Skeletal muscle tissue (tissue), 3 donors: ENCODE measurements at regions not wholly inside any gene's neighbourhood (a gene's known extent, or its start where the extent isn't known, plus 50 kb on each side); places are given as distances from the start of the nearest gene placed in this dataset.

Source experiments
- H3K27ac ChIP-seq: one replicate; pipeline ENCODE4 v1.7.0; 2013; ENCODE audit warnings: mild to moderate bottlenecking, low read depth, low read length, inconsistent platforms
- H3K27me3 ChIP-seq, 3 donors: one replicate each; pipeline ENCODE4 v1.7.0; 2013; ENCODE audit warnings: low read length in 3 of 3; ENCODE audit not compliant: control insufficient read depth in 3 of 3, insufficient read depth in 3 of 3
- H3K36me3 ChIP-seq, 3 donors: one replicate each; pipeline ENCODE4 v1.7.0; 2013; ENCODE audit warnings: low read length in 3 of 3; ENCODE audit not compliant: control insufficient read depth in 3 of 3, insufficient read depth in 3 of 3
- H3K4me1 ChIP-seq, 3 donors: one replicate each; pipeline ENCODE4 v1.7.0; 2013; ENCODE audit warnings: low read length in 3 of 3, mild to moderate bottlenecking in 3 of 3; ENCODE audit not compliant: control insufficient read depth in 3 of 3, insufficient read depth in 3 of 3
- H3K4me3 ChIP-seq, 3 donors: one replicate each; pipeline ENCODE4 v1.7.0; 2013; ENCODE audit warnings: low read length in 3 of 3
- H3K9ac ChIP-seq, 3 donors: one replicate each; pipeline ENCODE4 v1.7.0; 2013; ENCODE audit warnings: low read length in 3 of 3, mild to moderate bottlenecking in 3 of 3, moderate library complexity in 2 of 3, low read depth in 1 of 3
- H3K9me3 ChIP-seq, 3 donors: one replicate each; pipeline ENCODE4 v1.7.0; 2013; ENCODE audit warnings: low read length in 3 of 3; ENCODE audit not compliant: control insufficient read depth in 3 of 3
- donor health status: Osteomylitis.

- no peaks in the 10 kb centered on the region for H3K9me3 ChIP-seq
- no peaks in the 10 kb centered on the region for H3K27me3 ChIP-seq
- no peaks in the 10 kb centered on the region for H3K36me3 ChIP-seq
- no peak overlapping the region for H3K4me3 ChIP-seq
- peaks cover 0 to 4% (median 4%) of the 10 kb centered on the region in 3 donors for H3K4me1 ChIP-seq
- no peak overlapping the region for H3K27ac ChIP-seq
- H3K9ac ChIP-seq, result no peak overlapping the region
These were observed 498.0 kb downstream of the NR2F1-AS1 start for GRCh38 chr5:93082981-93083380.

DNA sequence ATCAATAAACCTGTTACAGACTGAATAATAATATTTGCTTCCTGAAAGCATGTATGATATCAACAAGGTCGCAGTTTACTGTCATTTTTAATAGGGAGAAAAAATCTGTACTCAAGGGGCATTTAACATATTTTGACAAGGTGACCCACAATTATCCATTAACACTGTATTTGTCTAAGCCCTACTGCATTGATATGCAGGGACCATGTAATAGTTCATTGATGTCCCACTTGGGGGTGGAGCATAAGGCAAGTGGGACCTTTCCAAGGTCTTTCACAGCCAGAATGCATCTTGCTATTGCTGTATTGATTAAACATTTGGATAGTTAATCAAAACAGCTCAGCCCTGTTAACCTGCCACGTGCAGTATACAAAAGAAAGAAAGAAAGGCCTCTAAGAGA, 502.0 kb downstream of the NR2F1-AS1 start:
- Histone ChIP-seq H3K9ac (no peak overlapping the region), H3K27me3 (no peaks in the 10 kb centered on the region), H3K36me3 (no peaks in the 10 kb centered on the region), H3K9me3 (no peaks in the 10 kb centered on the region), H3K4me3 (no peak overlapping the region), H3K27ac (no peak overlapping the region), H3K4me1 (peaks cover 0 to 4% (median 4%) of the 10 kb centered on the region in 3 donors)

DNA sequence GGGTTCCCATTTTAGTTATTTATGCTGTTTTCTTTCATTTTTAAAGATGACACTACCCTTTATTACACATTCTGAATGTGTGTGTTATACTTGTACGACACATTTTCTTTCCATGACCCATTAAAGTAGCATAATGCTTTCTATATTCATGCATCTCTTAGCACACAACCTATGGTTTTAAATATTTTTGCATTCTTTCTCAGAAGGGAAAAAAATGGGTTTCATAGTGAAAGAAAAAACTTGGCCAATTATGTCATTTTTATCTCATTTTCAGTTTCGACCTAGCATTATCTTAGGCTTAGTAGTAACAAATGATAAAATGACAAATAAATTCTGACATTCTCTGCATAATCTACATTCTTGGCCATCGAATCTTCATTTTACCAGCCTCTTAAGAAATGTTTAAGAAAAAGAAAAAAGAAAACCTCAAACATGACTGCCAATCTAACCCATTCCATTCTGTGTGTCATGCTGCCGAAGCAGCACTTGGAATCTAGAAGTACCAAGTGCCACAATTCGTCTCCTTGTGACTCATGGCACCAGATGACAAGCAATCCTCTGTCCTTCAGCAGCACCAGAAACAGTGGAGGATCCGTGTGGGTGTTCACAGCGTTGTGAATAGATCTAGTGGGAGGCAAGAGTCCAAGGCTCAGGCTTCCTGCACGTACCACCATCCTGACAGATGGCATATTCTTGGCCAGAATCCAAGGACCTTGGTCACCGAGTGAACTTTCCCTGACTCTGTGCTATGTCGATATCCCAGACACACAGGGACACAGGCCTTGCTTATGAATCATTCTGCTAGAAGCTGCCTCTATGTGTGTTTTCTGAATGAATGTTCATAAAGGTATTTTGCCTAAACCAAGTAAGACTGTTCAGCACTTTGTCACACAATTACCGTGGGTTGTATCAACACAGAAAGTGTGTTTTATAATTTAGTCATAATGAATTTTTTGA, 502.7 kb downstream of the NR2F1-AS1 start:
- H3K9ac ChIP-seq, result no peak overlapping the region
- H3K36me3 ChIP-seq, result no peaks in the 10 kb centered on the region
- peaks cover 0 to 4% (median 4%) of the 10 kb centered on the region in 3 donors for H3K4me1 ChIP-seq

DNA sequence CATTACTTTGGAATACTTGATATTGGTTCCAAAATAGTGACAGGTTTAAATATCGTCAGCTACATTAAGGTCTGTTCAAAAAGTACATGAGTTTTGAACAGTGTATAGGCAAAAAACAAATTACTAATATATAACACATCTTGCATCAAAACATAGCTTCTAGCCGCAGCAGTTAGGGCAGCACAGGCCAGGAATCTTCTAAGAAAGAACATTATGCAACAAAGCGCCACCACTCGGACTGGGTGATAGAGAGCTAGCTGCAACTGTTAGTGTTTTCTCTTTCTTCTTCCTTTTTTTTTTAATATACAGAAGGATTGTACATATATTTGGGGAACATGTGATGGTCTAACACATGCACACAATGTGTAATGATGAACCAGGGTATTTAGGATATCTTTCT, 504.5 kb downstream of the NR2F1-AS1 start:
- H3K27me3 ChIP-seq, result no peaks in the 10 kb centered on the region
- no peaks in the 10 kb centered on the region for H3K36me3 ChIP-seq
- no peak overlapping the region for H3K27ac ChIP-seq
- no peak overlapping the region for H3K4me3 ChIP-seq
- no peak overlapping the region for H3K9ac ChIP-seq
- peaks cover 0 to 4% (median 4%) of the 10 kb centered on the region in 3 donors for H3K4me1 ChIP-seq
- H3K9me3 ChIP-seq, result no peaks in the 10 kb centered on the region

More for the DNA sequence above, 502.7 kb downstream of the NR2F1-AS1 start:
- Histone ChIP-seq H3K9me3 (no peaks in the 10 kb centered on the region), H3K27ac (no peak overlapping the region), H3K4me3 (no peak overlapping the region), H3K27me3 (no peaks in the 10 kb centered on the region)

- Histone ChIP-seq H3K9me3 (no peaks in the 10 kb centered on the region), H3K27ac (no peak overlapping the region), H3K9ac (no peak overlapping the region), H3K36me3 (no peaks in the 10 kb centered on the region), H3K4me3 (no peak overlapping the region), H3K4me1 (peaks cover 0 to 4% (median 4%) of the 10 kb centered on the region in 3 donors), H3K27me3 (no peaks in the 10 kb centered on the region)
These were observed 504.9 kb downstream of the NR2F1-AS1 start for GRCh38 chr5:93076096-93076495.

- Histone ChIP-seq H3K27ac (no peak overlapping the region), H3K9ac (no peak overlapping the region), H3K36me3 (no peaks in the 10 kb centered on the region), H3K27me3 (no peaks in the 10 kb centered on the region), H3K4me3 (no peak overlapping the region), H3K4me1 (peaks cover 0 to 2% (median 2%) of the 10 kb centered on the region in 3 donors), H3K9me3 (no peaks in the 10 kb centered on the region)
These were observed 507.5 kb downstream of the NR2F1-AS1 start for GRCh38 chr5:93073547-93073946.

DNA sequence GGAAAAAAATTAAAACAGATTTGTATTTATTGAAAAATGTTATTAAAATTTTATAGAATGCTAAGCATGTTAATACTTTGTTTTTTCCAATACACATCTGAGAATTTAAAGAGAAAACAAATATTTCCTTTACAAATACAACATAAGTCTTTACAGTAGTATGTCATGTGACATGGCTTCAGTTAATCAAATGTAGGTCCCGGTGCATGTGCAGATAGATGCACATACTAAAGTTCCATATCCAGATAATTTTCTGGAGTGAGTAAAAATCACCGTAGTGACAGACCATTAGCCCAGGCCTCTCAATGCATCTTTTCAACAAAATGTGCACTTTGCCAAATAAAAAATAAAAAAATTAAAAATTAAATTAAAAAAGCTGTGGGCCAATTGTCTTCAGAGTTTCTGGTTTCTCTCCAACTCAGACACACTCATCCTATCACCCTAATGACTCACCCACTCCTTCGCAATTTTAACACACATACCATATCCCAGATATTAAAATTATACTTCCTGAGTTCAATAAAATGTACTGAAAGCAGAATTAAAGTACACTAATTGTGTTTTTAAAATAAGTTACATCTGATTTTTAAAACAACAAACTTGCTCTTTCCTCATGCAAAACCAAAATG, 508.1 kb downstream of the NR2F1-AS1 start:
- Histone ChIP-seq H3K9ac (no peak overlapping the region), H3K27me3 (no peaks in the 10 kb centered on the region), H3K9me3 (no peaks in the 10 kb centered on the region), H3K27ac (no peak overlapping the region), H3K36me3 (no peaks in the 10 kb centered on the region), H3K4me3 (no peak overlapping the region), H3K4me1 (no peaks in the 10 kb centered on the region)

- Histone ChIP-seq H3K4me3 (no peak overlapping the region), H3K4me1 (no peaks in the 10 kb centered on the region), H3K9me3 (no peaks in the 10 kb centered on the region), H3K27me3 (no peaks in the 10 kb centered on the region), H3K27ac (no peak overlapping the region), H3K9ac (no peak overlapping the region), H3K36me3 (no peaks in the 10 kb centered on the region)
These were observed 509.3 kb downstream of the NR2F1-AS1 start for GRCh38 chr5:93071710-93072109.

GRCh38 chr5:93070938-93071337, 510.1 kb downstream of the NR2F1-AS1 start:
- Histone ChIP-seq H3K27ac (no peak overlapping the region), H3K9me3 (no peaks in the 10 kb centered on the region), H3K9ac (no peak overlapping the region)

GRCh38 chr5:93069276-93069675, 511.7 kb downstream of the NR2F1-AS1 start:
- H3K9me3 ChIP-seq, result no peaks in the 10 kb centered on the region
- H3K9ac ChIP-seq, result no peak overlapping the region
- no peak overlapping the region for H3K27ac ChIP-seq
- H3K27me3 ChIP-seq, result no peaks in the 10 kb centered on the region
- H3K36me3 ChIP-seq, result no peaks in the 10 kb centered on the region
- no peak overlapping the region for H3K4me3 ChIP-seq
- no peaks in the 10 kb centered on the region for H3K4me1 ChIP-seq

More at GRCh38 chr5:93070938-93071337, 510.1 kb downstream of the NR2F1-AS1 start:
- H3K27me3 ChIP-seq, result no peaks in the 10 kb centered on the region
- H3K36me3 ChIP-seq, result no peaks in the 10 kb centered on the region
- no peaks in the 10 kb centered on the region for H3K4me1 ChIP-seq
- no peak overlapping the region for H3K4me3 ChIP-seq
